ENCODE measurements at regions not wholly inside any gene's neighbourhood (a gene's known extent, or its start where the extent isn't known, plus 50 kb on each side); places are given as distances from the start of the nearest gene placed in this dataset.
"Not testable (repeated sequence)": the region's sequence is repeated elsewhere in the genome, so short reads cannot be mapped to it uniquely, and the experiment has no call there.

DNA sequence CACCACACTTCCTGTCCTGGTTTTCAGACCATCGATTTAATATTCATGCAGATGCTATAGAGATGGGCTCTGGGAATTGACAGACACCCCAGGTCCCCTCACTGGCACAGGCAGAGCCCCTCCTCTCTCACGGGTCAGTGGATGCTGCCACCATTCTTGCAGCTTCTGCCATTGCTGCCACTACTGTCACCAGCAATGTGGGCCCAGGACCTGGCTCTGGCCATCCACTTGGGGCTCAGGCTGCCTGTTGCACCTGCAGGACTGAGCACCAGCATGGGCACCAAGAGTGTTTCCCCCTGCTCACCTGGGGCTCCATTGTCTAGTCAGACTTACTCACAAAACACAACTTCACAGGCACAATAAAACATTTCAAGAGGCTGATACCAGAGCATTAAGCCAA is 479.0 kb upstream of the ZNF608 start:
- in situ Hi-C loops (cut with MboI; ENCODE audit: low sequenced_read_pairs) = no loop called here

DNA sequence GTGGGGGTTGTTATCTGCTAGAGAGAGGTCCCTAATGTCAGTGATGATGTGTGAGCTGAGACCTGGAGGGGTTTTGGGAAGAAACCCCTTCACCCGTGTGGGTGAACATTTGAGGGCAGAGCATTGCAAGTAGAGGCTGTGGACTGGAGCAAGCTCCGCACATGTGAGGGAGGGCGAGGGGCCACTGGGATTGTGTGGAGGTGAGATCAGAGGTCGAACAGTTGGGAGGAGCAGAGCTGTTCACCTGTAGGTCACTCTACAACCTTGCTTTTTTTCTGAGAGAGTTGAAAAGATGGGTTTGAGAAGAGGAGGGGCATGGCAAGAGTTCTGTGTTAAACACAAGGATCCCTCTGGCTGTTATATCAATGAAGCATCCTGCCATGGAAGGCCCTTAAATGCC is 480.4 kb upstream of the ZNF608 start:
- in situ Hi-C loops (cut with MboI; ENCODE audit: low sequenced_read_pairs) = no loop called here

DNA sequence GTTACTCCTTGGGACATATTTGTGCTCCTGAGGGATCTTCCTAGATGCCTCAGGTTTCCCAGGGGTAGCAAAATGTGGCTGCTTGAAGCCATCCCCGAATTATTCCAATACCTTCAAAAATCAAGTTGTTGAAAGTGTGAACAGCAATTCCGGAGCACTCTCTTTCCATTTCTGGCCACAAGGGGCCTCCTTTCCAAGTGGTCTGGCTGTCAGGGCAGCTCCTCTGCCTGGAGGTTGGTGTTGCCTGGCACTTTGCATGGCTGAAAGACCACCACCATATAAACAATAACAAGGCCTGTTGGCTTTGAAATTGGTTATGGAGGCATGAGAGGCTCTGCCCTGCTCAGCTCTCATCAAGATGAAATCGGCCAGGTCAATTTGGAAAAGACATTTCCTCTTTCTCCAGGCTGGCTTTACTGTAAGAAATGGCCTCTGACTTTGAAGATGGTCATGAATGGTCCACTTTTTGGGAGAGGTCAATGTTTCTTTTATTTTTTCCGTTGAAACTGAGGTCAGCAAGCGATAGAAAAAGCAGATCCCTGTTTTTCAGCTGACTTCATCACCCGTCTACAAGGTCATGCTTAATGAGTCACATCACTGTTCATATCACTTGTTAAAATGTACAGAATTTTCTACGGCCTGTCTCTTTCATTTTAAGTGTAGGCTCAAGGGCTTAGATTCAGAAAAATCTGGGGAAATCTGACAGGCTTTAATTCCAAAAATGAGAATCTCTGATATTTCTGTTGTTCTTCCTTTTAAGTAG is 481.1 kb upstream of the ZNF608 start:
- in situ Hi-C loops (cut with MboI; ENCODE audit: low sequenced_read_pairs) = no loop called here

DNA sequence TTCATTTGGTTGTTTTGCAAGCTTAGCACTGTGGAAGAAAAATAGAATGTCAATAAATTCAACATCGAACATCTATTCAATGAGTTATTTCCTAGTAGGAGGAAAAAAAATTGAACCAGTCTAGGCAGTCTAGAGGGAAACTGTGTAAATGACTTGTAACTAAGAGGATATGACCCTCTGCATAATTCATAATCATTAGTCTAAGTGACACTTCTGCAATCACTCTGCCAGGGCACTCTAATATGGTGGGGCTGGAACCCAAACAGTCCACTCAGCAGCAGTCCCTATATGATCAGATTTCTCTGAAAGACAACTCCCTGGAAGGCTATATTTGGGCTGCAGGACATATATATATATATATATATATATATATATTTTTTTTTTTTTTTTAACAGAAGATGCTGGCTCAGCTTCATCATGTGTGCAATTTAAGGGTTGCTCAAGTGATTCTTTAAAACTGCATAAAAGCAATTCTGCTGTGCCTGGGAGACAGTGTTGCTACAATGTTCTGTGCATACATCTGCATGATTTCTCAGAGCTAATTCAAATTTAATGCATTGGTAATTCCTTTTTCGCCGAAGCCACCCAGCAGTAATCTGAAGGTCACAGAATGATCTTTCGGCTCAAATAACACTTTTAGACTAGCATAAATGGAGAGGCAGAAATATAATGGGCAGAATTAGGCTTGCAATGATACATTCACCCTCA is 482.1 kb upstream of the ZNF608 start:
- in situ Hi-C loops (cut with MboI; ENCODE audit: low sequenced_read_pairs) = no loop called here

DNA sequence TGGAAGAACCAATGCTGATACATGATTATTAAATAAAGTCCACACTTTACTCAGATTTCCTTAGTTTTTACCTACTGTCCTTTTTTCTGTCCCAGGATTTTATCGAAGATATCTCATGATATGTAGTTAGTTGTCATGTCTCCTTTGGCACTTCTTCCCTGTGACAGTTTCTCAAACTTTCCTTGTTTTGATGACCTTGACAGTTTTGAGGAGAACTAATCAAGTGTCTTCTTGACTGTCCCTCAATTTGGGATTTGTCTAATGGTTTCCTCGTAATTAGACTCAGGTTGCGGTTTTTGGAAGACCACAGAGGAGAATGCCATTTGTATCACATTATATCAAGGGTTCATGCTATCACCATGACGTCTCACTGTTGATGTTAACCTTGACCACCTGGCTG is 483.1 kb upstream of the ZNF608 start:
- in situ Hi-C loops (cut with MboI; ENCODE audit: low sequenced_read_pairs) = no loop called here

DNA sequence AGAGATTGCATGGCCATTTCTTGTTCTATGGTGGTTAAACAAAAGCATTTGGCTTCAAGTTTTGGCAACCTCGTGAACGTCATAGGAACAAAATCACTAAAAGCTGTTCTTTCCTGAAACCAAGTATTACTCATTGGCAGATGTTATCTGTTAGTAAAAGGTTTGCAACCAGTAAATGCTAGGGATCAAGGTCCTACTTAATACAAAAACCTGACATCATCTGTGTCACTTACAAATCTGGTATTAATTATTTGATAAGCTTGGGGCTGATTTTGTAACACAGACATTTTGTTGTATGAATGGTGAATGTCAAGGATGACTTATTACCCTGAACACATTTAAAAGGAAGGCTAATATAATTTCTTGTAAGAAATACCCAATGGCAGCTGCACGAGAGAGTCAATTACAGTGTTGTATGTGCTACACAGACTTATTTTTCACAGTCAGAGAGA is 486.4 kb upstream of the ZNF608 start:
- in situ Hi-C loops (cut with MboI; ENCODE audit: low sequenced_read_pairs) = no loop called here

DNA sequence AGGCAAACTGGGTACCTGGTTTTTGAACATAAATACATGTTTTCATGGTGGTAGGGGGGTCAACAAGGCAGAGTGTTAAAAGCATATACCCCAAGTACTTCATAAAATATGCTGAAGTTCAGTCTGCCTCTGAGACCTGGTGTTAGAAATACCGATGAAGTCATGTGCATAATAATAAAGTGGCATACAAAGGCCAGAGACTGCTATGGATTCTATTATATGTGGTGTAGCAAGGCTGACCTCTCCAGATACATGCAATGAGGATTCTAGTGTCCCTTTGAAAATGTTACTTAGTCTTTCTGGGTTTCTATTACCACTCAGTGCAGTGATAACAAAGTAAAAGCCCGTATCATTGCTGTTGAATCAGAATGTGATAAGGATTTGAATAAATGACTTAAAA is 487.5 kb upstream of the ZNF608 start:
- in situ Hi-C loops (cut with MboI; ENCODE audit: low sequenced_read_pairs) = no loop called here

DNA sequence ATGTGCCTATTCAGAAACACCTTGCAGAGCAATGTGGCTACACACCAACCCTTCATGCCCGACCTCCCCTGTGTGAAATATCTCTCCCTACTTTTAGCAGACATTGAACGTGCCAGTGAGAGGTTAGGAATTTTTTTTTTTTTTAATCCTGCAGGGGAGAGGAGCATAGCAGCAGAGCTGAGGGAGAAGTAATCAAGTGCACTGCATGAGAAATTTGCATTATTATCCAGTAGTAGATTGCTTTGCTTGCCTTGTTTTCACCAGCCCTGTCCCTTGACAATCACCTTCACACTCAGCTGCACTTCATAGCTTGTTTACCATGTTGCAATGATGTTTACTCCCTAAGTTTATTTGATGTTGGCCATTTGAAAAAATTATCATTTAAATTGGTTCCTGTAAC is 489.6 kb upstream of the ZNF608 start:
- in situ Hi-C loops (cut with MboI; ENCODE audit: low sequenced_read_pairs) = no loop called here

DNA sequence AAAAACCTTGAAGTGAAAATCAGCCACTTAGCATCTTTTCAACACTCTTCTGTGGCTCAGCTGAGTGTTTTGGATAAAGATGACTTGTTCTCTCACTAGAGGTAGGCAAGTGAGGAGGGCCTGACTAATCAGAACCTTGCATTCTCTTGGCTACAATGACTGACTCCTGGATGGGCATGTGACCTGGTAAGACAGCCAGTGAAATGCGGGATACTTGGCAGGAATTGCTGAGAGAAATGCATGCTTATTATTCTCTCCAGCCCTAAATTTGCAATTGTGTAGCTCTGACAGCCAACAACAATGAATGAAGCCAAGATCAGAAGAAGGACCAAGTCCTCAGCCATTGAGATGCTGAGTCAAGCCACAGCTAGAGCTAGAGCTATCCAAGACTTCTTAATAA is 490.5 kb upstream of the ZNF608 start:
- in situ Hi-C loops (cut with MboI; ENCODE audit: low sequenced_read_pairs) = no loop called here

DNA sequence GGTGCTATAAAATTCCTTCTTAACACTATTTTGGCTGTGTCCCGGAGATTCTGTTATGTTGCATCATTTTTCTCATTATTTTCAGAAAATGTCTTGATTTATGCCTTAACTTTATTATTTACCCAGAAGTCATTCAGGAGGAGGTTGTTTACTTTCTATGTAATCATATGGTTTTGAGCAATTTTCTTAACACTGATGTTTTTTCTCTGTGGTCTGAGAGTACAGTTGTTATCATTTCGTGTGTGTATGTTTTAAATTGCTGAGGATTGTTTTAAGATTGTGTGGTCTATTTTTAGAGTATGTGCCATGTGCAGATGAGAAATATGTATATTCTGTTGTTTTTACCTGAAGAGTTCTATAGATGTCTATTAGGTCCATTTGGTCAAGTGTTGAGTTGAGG is 498.1 kb upstream of the ZNF608 start:
- in situ Hi-C loops (cut with MboI; ENCODE audit: low sequenced_read_pairs) = no loop called here

DNA sequence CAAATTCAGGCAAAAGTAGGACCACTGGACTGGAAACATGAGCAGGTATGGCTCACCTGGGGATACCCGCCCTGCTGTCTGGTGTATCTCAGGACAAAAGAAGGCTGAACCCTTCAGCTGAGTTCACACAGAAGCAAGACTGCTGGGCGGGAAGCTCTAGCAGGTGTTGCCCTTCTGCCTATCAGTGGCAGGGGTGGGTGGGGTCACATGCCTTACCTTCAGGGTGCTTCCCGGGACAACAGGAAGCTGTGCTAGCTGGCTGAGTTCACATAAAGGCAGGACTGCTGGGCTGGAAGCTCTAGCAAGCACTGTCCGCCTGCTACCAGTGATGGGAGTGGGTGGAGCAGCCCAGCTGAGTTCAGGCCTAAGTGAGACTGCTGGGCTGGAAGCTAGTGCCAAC is 498.8 kb upstream of the ZNF608 start:
- in situ Hi-C loops (cut with MboI; ENCODE audit: low sequenced_read_pairs) = no loop called here

DNA sequence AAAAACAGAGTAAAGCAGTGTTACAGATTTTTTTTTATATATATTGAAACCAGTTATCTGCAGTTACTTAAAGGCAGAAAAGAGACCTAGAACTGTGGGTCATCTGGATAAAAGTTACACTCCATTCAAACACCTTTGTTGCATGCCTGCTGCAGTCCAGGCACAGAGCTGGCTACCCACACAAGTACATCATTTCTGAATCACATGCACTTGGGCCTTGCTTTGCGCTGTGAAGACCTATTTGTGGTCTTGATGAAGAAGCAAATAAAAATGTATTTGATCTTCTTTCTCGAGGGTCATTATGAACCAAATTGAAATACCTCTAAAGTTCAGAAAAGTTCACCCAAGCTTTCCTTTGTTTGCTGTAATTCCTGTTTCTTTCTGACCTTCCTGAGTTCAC is 503.0 kb upstream of the ZNF608 start:
- in situ Hi-C loops (cut with MboI; ENCODE audit: low sequenced_read_pairs) = no loop called here

DNA sequence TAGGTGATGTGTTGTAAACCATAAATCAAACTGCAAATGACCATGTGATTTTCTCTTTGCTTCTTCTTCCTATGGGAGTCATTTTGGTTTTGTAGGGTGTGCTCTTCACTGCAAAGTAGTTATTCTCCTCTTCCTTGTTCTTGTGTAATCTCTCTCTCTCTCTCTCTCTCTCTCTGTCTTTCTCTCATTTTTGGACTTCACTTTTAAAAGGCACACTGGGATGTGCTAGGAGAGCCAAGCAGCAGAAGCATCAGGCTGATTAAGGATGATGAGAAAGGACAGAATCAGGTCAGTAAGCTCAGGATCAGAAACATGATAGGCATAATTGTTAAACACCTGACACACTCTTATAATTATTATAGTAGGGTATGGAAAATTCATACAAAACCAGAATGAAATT is 505.3 kb upstream of the ZNF608 start:
- in situ Hi-C loops (cut with MboI; ENCODE audit: low sequenced_read_pairs) = no loop called here

DNA sequence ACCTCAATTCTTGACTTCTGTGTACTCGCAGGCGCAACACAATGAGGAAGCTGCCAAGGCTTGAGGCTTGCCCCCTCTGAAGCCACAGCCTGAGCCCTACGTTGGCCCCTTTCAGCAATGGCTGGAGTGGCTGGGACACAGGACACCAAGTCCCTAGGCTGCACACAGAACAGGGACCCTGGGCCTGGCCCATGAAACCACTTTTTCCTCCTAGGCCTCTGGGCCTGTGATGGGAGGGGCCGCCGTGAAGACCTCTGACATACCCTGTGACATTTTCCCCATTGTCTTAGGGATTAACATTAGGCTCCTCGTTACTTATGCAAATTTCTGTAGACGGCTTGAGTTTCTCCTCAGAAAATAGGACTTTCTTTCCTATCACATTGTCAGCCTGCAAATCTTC is 507.2 kb upstream of the ZNF608 start:
- in situ Hi-C loops (cut with MboI; ENCODE audit: low sequenced_read_pairs) = not testable (repeated sequence)

DNA sequence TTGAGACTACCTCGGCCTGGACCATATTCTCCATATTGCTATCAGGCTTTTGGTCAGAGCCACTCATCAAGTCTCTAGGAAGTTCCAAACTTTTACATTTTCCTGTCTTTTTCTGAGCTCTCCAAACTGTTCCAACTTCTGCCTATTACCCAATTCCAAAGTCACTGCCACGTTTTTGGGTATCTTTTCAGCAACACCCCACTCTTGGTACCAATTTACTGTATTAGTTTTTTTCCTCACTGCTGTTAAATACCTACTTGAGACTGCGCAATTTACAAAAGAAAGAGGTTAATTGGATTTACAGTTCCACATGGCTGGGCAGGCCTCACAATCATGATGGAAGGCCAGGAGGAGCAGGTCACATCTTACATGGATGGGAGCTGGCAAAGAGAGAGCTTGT is 507.8 kb upstream of the ZNF608 start:
- in situ Hi-C loops (cut with MboI; ENCODE audit: low sequenced_read_pairs) = no loop called here

DNA sequence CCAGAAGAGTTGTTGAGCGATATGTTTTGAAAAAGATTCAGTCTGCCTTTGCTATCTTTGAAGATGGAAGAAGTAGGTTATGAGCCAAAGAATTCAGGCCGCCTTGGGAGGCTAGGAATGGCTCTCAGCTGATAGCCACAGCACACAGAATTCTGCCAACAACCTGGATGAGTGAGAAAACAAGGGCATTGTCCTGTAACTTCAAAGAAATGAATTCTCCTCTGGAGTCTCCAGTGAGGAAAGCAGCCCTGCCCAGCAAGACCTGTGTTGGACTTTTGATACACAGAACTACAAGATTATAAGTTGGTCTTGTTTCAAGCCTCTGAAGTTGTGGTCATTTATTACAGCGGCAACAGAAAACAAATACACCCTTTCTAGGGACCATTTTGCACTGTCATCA is 509.9 kb upstream of the ZNF608 start:
- in situ Hi-C loops (cut with MboI; ENCODE audit: low sequenced_read_pairs) = no loop called here

DNA sequence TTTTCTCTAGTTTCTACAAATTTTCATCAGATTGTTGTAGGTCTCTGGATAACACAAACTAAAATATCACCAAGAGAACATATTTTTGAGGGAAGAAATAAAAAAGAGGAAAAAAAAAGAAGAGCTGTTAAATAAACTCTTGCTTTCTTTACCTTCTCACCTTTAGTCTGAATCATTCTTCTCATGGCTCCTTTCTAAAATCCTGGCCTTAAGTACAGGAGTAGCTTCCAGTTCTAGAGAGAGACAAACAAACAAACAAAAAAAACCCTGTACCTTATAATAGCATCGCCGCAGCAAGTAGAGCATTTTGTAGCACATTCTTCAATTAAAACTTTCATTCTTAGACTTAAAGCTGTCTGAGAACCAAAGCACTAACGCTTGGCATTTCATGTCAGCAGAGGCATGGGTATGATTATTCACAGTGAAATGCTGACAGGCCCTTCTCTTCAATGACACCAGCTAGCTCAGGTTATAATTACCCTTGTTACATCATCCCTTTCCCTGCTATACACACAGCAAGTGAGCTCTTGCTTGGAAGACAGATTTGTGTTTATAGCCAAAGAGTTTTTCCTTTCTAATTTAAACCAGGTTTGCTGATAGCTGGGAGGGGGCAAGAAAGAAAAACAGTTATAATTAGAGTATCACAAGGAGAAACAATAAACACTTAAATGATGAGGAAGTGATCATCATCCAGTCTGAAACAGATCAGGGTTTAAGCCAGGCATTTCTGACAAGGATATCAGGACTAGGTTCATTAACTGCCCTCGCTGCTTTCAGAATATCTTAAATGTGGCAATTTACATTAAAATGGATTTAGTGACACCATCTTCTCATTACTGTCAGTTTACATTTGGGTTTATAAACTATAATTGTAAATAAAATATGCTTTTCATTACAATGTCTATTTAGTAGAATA is 510.9 kb upstream of the ZNF608 start:
- in situ Hi-C loops (cut with MboI; ENCODE audit: low sequenced_read_pairs) = no loop called here

DNA sequence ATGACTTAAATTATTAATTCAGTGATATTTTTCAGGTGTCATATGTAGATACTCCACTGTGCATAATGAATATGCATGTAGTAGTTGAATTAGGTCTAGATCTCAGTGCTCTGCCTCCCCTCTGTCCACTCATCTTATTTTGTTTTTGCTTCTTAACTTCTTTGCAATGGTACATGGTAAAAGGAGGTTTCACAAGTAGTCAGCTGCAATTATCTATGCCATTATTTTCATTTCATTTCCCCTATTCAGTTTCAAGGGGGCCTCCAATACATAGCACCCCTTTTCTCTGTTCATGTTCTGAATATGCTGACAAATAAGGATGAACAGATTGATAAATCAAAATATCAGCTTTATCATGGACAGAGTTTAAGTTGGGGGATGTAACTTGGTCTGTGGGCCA is 511.6 kb upstream of the ZNF608 start:
- in situ Hi-C loops (cut with MboI; ENCODE audit: low sequenced_read_pairs) = no loop called here

DNA sequence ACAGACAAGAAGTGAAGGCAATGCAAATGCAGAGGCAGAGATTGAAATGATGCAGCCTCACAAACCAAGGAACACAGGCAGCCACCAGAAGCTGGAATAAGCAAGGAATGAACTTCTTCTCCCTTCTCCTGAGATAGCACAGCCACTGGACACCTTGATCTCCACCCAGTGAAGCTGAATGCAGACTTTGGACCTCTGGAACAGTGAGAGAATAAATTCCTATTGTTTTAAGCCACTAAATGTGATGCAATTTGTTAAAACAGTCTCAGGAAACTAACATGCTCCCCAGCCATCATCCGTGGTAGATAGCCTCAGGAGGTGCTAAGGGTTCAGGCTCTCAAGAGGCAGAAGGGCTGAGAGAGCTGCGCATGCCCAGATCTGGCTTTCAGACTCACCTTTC is 512.2 kb upstream of the ZNF608 start:
- in situ Hi-C loops (cut with MboI; ENCODE audit: low sequenced_read_pairs) = no loop called here

DNA sequence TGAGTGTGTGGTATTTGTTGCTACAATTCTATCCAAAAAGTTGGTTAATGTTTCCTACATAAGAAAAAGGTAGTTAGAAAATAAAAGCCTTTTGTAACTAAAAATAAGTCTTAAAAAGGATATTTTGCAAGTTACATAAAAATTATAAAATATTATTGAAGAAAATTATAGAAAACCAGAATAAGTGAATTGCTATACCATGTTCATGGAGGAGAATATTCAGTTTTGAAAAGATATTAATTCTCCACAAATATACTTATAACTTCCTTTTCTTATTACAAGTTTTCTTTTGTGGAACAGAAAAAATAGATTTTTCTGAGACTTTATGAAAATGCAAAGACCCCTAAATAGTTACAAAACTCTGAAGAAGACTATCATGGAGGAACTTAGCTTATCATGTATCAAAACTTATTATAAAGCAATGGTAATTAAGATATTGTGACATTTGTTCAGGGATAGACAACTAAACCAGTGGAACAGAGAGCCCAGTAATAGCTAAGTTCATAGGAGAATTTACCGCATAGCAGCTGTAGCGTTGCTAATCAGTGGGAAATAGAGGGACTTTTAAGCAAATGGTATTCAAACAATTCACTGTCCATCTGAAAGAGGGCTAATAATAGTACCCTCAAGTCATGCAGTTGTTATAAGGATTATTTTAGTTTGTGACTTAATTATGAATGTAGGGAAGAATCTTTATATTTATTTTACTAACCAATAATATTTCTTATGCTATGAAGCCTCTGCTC is 515.2 kb upstream of the ZNF608 start:
- in situ Hi-C loops (cut with MboI; ENCODE audit: low sequenced_read_pairs) = no loop called here

DNA sequence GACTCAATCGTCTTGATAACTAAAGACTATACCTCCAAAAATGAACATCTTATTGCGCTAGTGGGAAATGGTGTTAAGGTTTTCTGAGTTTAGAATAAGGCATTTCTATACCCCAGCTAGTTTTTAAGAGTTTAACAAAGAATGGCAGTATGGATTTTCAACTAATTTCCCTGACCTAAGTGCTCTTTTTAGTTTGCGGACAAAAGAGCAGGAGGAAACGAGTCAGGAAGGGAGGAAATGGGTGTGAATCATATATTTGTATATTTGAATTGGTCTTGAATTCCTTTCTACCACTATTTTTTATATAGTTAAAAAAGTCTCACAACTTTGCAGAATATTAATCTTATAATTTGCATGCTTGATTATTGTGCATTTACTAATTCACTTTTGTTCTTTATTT is 516.3 kb upstream of the ZNF608 start:
- in situ Hi-C loops (cut with MboI; ENCODE audit: low sequenced_read_pairs) = no loop called here
